ENCODE measurements at regions not wholly inside any gene's neighbourhood (a gene's known extent, or its start where the extent isn't known, plus 50 kb on each side); places are given as distances from the start of the nearest gene placed in this dataset.

GRCh38 chr19:32020538-32020937 lies 324.9 kb upstream of the ZNF507 start:
- TF ChIP-seq, protein P1, sequence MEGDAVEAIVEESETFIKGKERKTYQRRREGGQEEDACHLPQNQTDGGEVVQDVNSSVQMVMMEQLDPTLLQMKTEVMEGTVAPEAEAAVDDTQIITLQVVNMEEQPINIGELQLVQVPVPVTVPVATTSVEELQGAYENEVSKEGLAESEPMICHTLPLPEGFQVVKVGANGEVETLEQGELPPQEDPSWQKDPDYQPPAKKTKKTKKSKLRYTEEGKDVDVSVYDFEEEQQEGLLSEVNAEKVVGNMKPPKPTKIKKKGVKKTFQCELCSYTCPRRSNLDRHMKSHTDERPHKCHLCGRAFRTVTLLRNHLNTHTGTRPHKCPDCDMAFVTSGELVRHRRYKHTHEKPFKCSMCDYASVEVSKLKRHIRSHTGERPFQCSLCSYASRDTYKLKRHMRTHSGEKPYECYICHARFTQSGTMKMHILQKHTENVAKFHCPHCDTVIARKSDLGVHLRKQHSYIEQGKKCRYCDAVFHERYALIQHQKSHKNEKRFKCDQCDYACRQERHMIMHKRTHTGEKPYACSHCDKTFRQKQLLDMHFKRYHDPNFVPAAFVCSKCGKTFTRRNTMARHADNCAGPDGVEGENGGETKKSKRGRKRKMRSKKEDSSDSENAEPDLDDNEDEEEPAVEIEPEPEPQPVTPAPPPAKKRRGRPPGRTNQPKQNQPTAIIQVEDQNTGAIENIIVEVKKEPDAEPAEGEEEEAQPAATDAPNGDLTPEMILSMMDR (IDR thresholded peaks at IDR 0.05; ENCODE audit: low read depth, low read length, poor library complexity, severe bottlenecking), result no peak
- no peak for TF ChIP-seq EZH2phosphoT487 (IDR thresholded peaks at IDR 0.05; ENCODE audit: borderline replicate concordance, low read length)
